A673 (cell line): ENCODE measurements at regions not wholly inside any gene's neighbourhood (a gene's known extent, or its start where the extent isn't known, plus 50 kb on each side); places are given as distances from the start of the nearest gene placed in this dataset.

ENCODE experiments used
- EZH2 ChIP-seq: fragments of 200-600 bp; sonication (generic); IDR thresholded peaks from 2 replicates; pipeline ENCODE4 v1.6.1; 2017; ENCODE audit warnings: borderline replicate concordance, low read depth, mild to moderate bottlenecking, mixed read lengths, antibody characterized with exemption, low read length; ENCODE audit not compliant: poor library complexity, severe bottlenecking
- TF ChIP-seq, protein P1 (sequence below): fragments of 300-800, 200-600 bp; sonication (generic); conservative IDR thresholded peaks from 2 replicates; pipeline ENCODE4 v1.5.1; 2017; ENCODE audit warnings: low read depth, mild to moderate bottlenecking, antibody characterized with exemption, low read length, moderate library complexity, mixed read lengths

DNA sequence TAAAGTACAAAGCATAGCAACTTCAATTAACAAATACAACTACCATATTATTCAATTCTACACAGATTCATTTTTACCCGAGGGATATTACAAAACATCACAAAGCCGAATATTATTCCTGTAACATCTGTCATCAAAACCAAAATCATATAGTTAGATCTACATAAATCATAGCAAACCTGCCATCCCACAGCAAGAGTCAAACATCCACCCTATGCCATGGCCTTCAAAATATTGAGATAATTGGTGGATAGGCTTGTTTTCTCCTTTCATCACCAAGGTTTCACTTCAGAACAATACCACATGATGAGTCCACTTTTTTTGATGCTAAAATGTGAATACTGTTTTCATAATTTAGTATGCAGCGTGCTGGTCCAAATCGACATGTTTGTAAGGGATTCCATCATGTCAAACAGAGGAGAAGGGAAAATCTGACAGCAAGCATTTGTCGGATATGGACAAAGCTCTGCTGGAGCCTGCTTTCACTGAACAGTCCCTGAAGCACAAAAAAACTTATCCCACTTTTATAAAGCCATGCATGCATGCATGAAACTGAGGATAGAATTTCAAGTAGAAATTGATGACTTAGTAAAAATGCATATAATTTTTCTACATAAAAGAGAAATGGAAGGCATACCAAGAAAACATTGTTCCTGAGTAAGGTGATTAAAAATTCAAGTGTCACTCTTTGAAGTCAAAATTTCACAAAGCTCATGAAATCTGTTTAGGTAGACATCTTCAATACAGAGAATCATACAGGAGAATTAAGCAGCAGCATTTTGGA, 494.1 kb downstream of the HACE1 start:
- TF ChIP-seq, protein P1, sequence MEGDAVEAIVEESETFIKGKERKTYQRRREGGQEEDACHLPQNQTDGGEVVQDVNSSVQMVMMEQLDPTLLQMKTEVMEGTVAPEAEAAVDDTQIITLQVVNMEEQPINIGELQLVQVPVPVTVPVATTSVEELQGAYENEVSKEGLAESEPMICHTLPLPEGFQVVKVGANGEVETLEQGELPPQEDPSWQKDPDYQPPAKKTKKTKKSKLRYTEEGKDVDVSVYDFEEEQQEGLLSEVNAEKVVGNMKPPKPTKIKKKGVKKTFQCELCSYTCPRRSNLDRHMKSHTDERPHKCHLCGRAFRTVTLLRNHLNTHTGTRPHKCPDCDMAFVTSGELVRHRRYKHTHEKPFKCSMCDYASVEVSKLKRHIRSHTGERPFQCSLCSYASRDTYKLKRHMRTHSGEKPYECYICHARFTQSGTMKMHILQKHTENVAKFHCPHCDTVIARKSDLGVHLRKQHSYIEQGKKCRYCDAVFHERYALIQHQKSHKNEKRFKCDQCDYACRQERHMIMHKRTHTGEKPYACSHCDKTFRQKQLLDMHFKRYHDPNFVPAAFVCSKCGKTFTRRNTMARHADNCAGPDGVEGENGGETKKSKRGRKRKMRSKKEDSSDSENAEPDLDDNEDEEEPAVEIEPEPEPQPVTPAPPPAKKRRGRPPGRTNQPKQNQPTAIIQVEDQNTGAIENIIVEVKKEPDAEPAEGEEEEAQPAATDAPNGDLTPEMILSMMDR = no peak
- TF ChIP-seq EZH2 = no peak
